PC-3 (cell line): ENCODE measurements at regions not wholly inside any gene's neighbourhood (a gene's known extent, or its start where the extent isn't known, plus 50 kb on each side); places are given as distances from the start of the nearest gene placed in this dataset.
"Not testable (repeated sequence)": the region's sequence is repeated elsewhere in the genome, so short reads cannot be mapped to it uniquely, and the experiment has no call there.

ENCODE experiments used
- CTCF ChIP-seq: fragments of 300-600 bp; sonication (generic); conservative IDR thresholded peaks from 2 replicates; pipeline ENCODE4 v1.5.1; 2017; ENCODE audit warnings: antibody characterized with exemption, low read depth, mild to moderate bottlenecking, low read length
- EZH2 ChIP-seq: fragments of 300-600 bp; sonication (generic); IDR thresholded peaks from one replicate; pipeline ENCODE4 v1.6.1; 2017; ENCODE audit warnings: antibody characterized with exemption, mild to moderate bottlenecking, low read length; ENCODE audit not compliant: unreplicated experiment

- TF ChIP-seq CTCF, EZH2: not testable (repeated sequence)
Observed at GRCh38 chr6:6745637-6746332, 157.3 kb downstream of the LY86 start.
